Common myeloid progenitor, CD34-positive (primary cell): ENCODE measurements at regions not wholly inside any gene's neighbourhood (a gene's known extent, or its start where the extent isn't known, plus 50 kb on each side); places are given as distances from the start of the nearest gene placed in this dataset.
A peak's percentile ranks its signal among the peaks of the same experiment; 100 is the strongest.

Source experiments
- CTCF ChIA-PET: fragments of 350-600 bp; sonication (Branson Sonifier 250); formaldehyde crosslinking; loops from one replicate; lab custom pipeline; 2021; ENCODE audit warnings: antibody characterized with exemption; lab: Charles Lee
- POLR2A ChIA-PET: fragments of 350-600 bp; sonication (Branson Sonifier 250); formaldehyde crosslinking; loops from one replicate; lab custom pipeline; 2021; ENCODE audit warnings: antibody characterized with exemption; lab: Charles Lee
- DNase-seq, 3 donors: peaks; one replicate each; pipeline versions ENCODE4 v3.0.0 to v3.0.0-alpha.2; 2013
- H3K27ac ChIP-seq, 2 experiments: 1 replicate in 1 of 2; 2 replicates in 1 of 2; pipeline ENCODE4 v1.7.0; 2013; ENCODE audit warnings: inconsistent platforms in 2 of 2, low read length in 2 of 2, mild to moderate bottlenecking in 2 of 2, low read depth in 1 of 2, moderate library complexity in 1 of 2; ENCODE audit not compliant: severe bottlenecking in 2 of 2, insufficient read depth in 1 of 2, poor library complexity in 1 of 2
- H3K27me3 ChIP-seq, 5 experiments: replicated peaks in 2 of 5; 1 replicate in 3 of 5; 2 replicates in 2 of 5; pipeline versions ENCODE4 v1.6.1 to v1.7.0; 2013; ENCODE audit warnings: low read length in 4 of 5, mild to moderate bottlenecking in 2 of 5, moderate library complexity in 2 of 5, inconsistent platforms in 1 of 5; ENCODE audit not compliant: insufficient read depth in 5 of 5, control insufficient read depth in 4 of 5
- H3K36me3 ChIP-seq, 4 experiments: 1 replicate in 2 of 4; 2 replicates in 2 of 4; pipeline versions ENCODE4 v1.6.1 to v1.7.0; 2013; ENCODE audit warnings: low read length in 3 of 4, control low read depth in 1 of 4, mild to moderate bottlenecking in 1 of 4; ENCODE audit not compliant: control insufficient read depth in 4 of 4, insufficient read depth in 4 of 4
- H3K4me1 ChIP-seq, 4 experiments: 1 replicate in 3 of 4; 2 replicates in 1 of 4; pipeline versions ENCODE4 v1.6.1 to v1.7.1; 2013; ENCODE audit warnings: low read length in 3 of 4, mild to moderate bottlenecking in 3 of 4, control low read depth in 1 of 4, inconsistent platforms in 1 of 4, moderate library complexity in 1 of 4; ENCODE audit not compliant: control insufficient read depth in 4 of 4, insufficient read depth in 4 of 4; ENCODE audit errors: control extremely low read depth in 1 of 4
- H3K4me3 ChIP-seq, 7 experiments: 1 replicate in 4 of 7; 2 replicates in 3 of 7; pipeline versions ENCODE4 v1.5.1 to v1.7.0; 2013; ENCODE audit warnings: mild to moderate bottlenecking in 7 of 7, low read length in 6 of 7, moderate library complexity in 6 of 7, inconsistent platforms in 2 of 7, low read depth in 2 of 7, control low read depth in 1 of 7; ENCODE audit not compliant: insufficient read depth in 4 of 7, control insufficient read depth in 1 of 7; ENCODE audit errors: extremely low read depth in 1 of 7
- H3K9me3 ChIP-seq, 5 experiments: 1 replicate in 4 of 5; 2 replicates in 1 of 5; pipeline versions ENCODE4 v1.6.1 to v1.7.1; 2013; ENCODE audit warnings: low read length in 4 of 5, mild to moderate bottlenecking in 2 of 5, inconsistent platforms in 1 of 5, low read depth in 1 of 5, moderate library complexity in 1 of 5; ENCODE audit not compliant: control insufficient read depth in 4 of 5, insufficient read depth in 2 of 5; ENCODE audit errors: control extremely low read depth in 1 of 5
- WGBS: methylation state at CpG from one replicate; pipeline ENCODE4 v1.1.5; 2013; ENCODE audit not compliant: insufficient coverage; 5-methylcytosine and 5-hydroxymethylcytosine counted together

GRCh38 chr4:132596186-132596585, 552.9 kb upstream of the PCDH10 start:
- no peak overlapping the region for H3K4me3 ChIP-seq
- no CpG with 5 or more reads among the region's 1 CpG for WGBS
- H3K36me3 ChIP-seq = no peaks in the 10 kb centered on the region
- H3K9me3 ChIP-seq = no peaks in the 10 kb centered on the region
- no peak overlapping the region for H3K27ac ChIP-seq
- ChIA-PET CTCF (no interaction called here), POLR2A (no interaction called here)
- no peak for DNase-seq
- no peaks in the 10 kb centered on the region for H3K4me1 ChIP-seq
- no peaks in the 10 kb centered on the region for H3K27me3 ChIP-seq

- no peaks in the 10 kb centered on the region for H3K27me3 ChIP-seq
- 93% methylated on average over 3 of the region's 4 CpGs for WGBS
- no peaks in the 10 kb centered on the region for H3K9me3 ChIP-seq
- H3K4me1 ChIP-seq = no peaks in the 10 kb centered on the region
- no peak overlapping the region for H3K27ac ChIP-seq
- DNase-seq = no peak
- H3K36me3 ChIP-seq = no peaks in the 10 kb centered on the region
- no peak overlapping the region for H3K4me3 ChIP-seq
- ChIA-PET CTCF (no interaction called here), POLR2A (no interaction called here)
Measured at GRCh38 chr4:132605551-132605950, 543.5 kb upstream of the PCDH10 start.

GRCh38 chr4:132614682-132615081, 534.4 kb upstream of the PCDH10 start:
- Histone ChIP-seq H3K4me3 (no peak overlapping the region), H3K9me3 (no peaks in the 10 kb centered on the region), H3K36me3 (no peaks in the 10 kb centered on the region), H3K27me3 (no peaks in the 10 kb centered on the region), H3K4me1 (no peaks in the 10 kb centered on the region), H3K27ac (no peak overlapping the region)
- POLR2A ChIA-PET = no interaction called here
- CTCF ChIA-PET = no interaction called here
- DNase-seq = no peak

GRCh38 chr4:132619968-132620367, 529.1 kb upstream of the PCDH10 start:
- Histone ChIP-seq H3K27me3 (no peaks in the 10 kb centered on the region), H3K36me3 (no peaks in the 10 kb centered on the region), H3K9me3 (no peaks in the 10 kb centered on the region), H3K4me1 (no peaks in the 10 kb centered on the region), H3K4me3 (no peak overlapping the region), H3K27ac (no peak overlapping the region)
- no peak for DNase-seq
- no CpG with 5 or more reads among the region's 1 CpG for WGBS
- ChIA-PET POLR2A (no interaction called here), CTCF (no interaction called here)

- no peaks in the 10 kb centered on the region for H3K27me3 ChIP-seq
- no peaks in the 10 kb centered on the region for H3K4me1 ChIP-seq
- no peak overlapping the region for H3K4me3 ChIP-seq
- no peaks in the 10 kb centered on the region for H3K9me3 ChIP-seq
- ChIA-PET POLR2A (no interaction called here), CTCF (no interaction called here)
- DNase-seq = peak; percentile 7 to 40 (median 25)
- WGBS = 39% methylated on average over 5 of the region's 6 CpGs
- H3K27ac ChIP-seq = no peak overlapping the region
- no peaks in the 10 kb centered on the region for H3K36me3 ChIP-seq
Measured at GRCh38 chr4:132642016-132642817, 506.9 kb upstream of the PCDH10 start.

- Histone ChIP-seq H3K27me3 (no peaks in the 10 kb centered on the region), H3K27ac (no peak overlapping the region), H3K4me1 (no peaks in the 10 kb centered on the region), H3K4me3 (no peak overlapping the region), H3K36me3 (no peaks in the 10 kb centered on the region), H3K9me3 (no peaks in the 10 kb centered on the region)
- POLR2A ChIA-PET = no interaction called here
- CTCF ChIA-PET = no interaction called here
- WGBS = 100% methylated on average over 1 of the region's 2 CpGs
- no peak for DNase-seq
Measured at GRCh38 chr4:132646186-132646585, 502.9 kb upstream of the PCDH10 start.

- ChIA-PET CTCF (no interaction called here), POLR2A (no interaction called here)
- Histone ChIP-seq H3K4me3 (no peak overlapping the region), H3K27me3 (no peaks in the 10 kb centered on the region), H3K4me1 (no peaks in the 10 kb centered on the region), H3K27ac (no peak overlapping the region), H3K9me3 (no peaks in the 10 kb centered on the region), H3K36me3 (no peaks in the 10 kb centered on the region)
- no peak for DNase-seq
- WGBS = no CpG with 5 or more reads among the region's 2 CpGs
Measured at GRCh38 chr4:132651196-132651595, 497.9 kb upstream of the PCDH10 start.
